ENCODE measurements at regions not wholly inside any gene's neighbourhood (a gene's known extent, or its start where the extent isn't known, plus 50 kb on each side); places are given as distances from the start of the nearest gene placed in this dataset.
A peak's percentile ranks its signal among the peaks of the same experiment; 100 is the strongest.

DNA sequence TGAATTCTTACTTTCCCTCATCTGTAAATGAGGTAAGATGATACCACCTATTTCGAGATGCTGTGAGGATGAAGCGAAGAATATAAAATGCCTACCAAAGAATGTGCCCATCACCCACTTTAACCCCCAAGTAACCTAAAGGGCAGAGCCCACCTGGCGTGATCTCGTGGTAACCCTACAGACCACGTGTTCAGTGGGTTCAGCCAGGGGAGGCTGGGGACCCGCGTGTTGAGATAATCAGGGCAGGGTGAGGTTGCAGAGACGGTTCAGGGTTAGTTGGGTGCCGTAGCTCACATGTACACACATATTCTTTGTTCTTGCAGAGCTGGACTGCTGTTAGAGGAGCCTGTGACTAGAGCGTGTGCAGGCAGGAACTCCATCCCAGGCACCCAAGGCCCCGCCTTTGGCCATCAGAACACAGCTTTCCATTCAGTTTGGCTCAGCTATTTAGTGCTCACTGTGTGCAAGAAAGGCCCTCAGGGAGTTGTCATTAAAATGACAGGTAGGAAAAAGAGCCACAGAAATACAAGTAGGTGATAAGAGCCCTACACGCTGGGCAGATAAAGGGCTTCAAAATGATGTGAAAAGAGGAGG is 56.5 kb upstream of the HAND1 start:
- peak; percentile 34; the same call in 1 of the 2 replicates for ATAC-seq
- CTCF ChIA-PET = no interaction called here
- in situ Hi-C loops (cut with HindIII; ENCODE audit: low pct_unique_long_range_greater_than_20kb, low sequenced_read_pairs) = no loop called here

GRCh38 chr5:154529282-154529681 is 51.3 kb upstream of the HAND1 start:
- Histone ChIP-seq H3K27ac (ENCODE audit: low read length) (no peak overlapping the region), H3K27me3 (ENCODE audit: control insufficient read depth, insufficient read depth, low read length) (no peaks in the 10 kb centered on the region), H3K9me3 (ENCODE audit: control insufficient read depth, insufficient read depth, low read depth, low read length) (no peaks in the 10 kb centered on the region), H3K4me1 (ENCODE audit: control insufficient read depth, insufficient read depth, low read length) (peaks cover 1% of the 10 kb centered on the region; the same call in 1 of the 2 replicates), H3K4me3 (ENCODE audit: low read depth in 2 of 2, low read length in 2 of 2) (no peak overlapping the region), H3K36me3 (ENCODE audit: control insufficient read depth, insufficient read depth, low read length) (no peaks in the 10 kb centered on the region)
- CTCF ChIA-PET = interaction anchor here (0.6 to 0.9 kb wide), 2 partner anchors 8 to 101 kb away, joined by 3 to 4 read pairs; no protein-coding TSS in a partner anchor
- DNase-seq (ENCODE audit: low read depth, low spot score) = no peak
- in situ Hi-C loops (cut with HindIII; ENCODE audit: low pct_unique_long_range_greater_than_20kb, low sequenced_read_pairs) = no loop called here
- ATAC-seq = no peak
- intact Hi-C loops (cut with micrococcal nuclease; ENCODE audit: unreplicated experiment) = no loop called here
- BruUV-seq (replicated peaks) = no TSS peak
- POLR2A ChIA-PET = interaction anchor here (0.6 kb wide), 1 partner anchor 12 kb away, joined by 9 read pairs; no protein-coding TSS in a partner anchor
- TF ChIP-seq POLR2AphosphoS5 (IDR thresholded peaks at IDR 0.05; ENCODE audit: low read depth, low read length) (no peak), REST (IDR thresholded peaks at IDR 0.05; ENCODE audit: insufficient read depth in 1 of 2, low read depth in 2 of 2, low read length in 1 of 2) (no peak), SIN3A (IDR thresholded peaks at IDR 0.05; ENCODE audit: borderline replicate concordance, insufficient read depth, low read depth, low read length) (no peak), TCF7L2 (IDR thresholded peaks at IDR 0.05; ENCODE audit: low read depth, low read length) (no peak), CTCF (IDR thresholded peaks at IDR 0.05) (no peak)

More for the DNA sequence above, 56.5 kb upstream of the HAND1 start:
- no peak for TF ChIP-seq POLR2AphosphoS5 (IDR thresholded peaks at IDR 0.05; ENCODE audit: low read depth, low read length)
- no peak for TF ChIP-seq SIN3A (IDR thresholded peaks at IDR 0.05; ENCODE audit: borderline replicate concordance, insufficient read depth, low read depth, low read length)
- no peak for TF ChIP-seq REST (IDR thresholded peaks at IDR 0.05; ENCODE audit: insufficient read depth in 1 of 2, low read depth in 2 of 2, low read length in 1 of 2)
- TF ChIP-seq TCF7L2 (IDR thresholded peaks at IDR 0.05; ENCODE audit: low read depth, low read length) = no peak
- Histone ChIP-seq H3K36me3 (ENCODE audit: control insufficient read depth, insufficient read depth, low read length) (no peaks in the 10 kb centered on the region), H3K4me1 (ENCODE audit: control insufficient read depth, insufficient read depth, low read length) (no peaks in the 10 kb centered on the region), H3K27me3 (ENCODE audit: control insufficient read depth, insufficient read depth, low read length) (no peaks in the 10 kb centered on the region), H3K9me3 (ENCODE audit: control insufficient read depth, insufficient read depth, low read depth, low read length) (no peaks in the 10 kb centered on the region), H3K4me3 (ENCODE audit: low read depth in 2 of 2, low read length in 2 of 2) (no peak overlapping the region), H3K27ac (ENCODE audit: low read length) (no peak overlapping the region)
- intact Hi-C loops (cut with micrococcal nuclease; ENCODE audit: unreplicated experiment) = no loop called here
- DNase-seq (ENCODE audit: low read depth, low spot score) = no peak
- BruUV-seq (replicated peaks) = no TSS peak
- POLR2A ChIA-PET = no interaction called here
